H9 (cell line): ENCODE measurements at regions not wholly inside any gene's neighbourhood (a gene's known extent, or its start where the extent isn't known, plus 50 kb on each side); places are given as distances from the start of the nearest gene placed in this dataset.

Source experiments
- DNase-seq: peaks from one replicate; pipeline ENCODE4 v3.0.0-alpha.2; 2017
- H2AFZ ChIP-seq: one replicate; pipeline ENCODE4 v1.6.1; 2013; ENCODE audit warnings: mild to moderate bottlenecking, low read length, control low read depth, moderate library complexity
- H2AK5ac ChIP-seq: 2 replicates; pipeline ENCODE4 v1.6.1; 2013; ENCODE audit warnings: low read length, control low read depth, mixed read lengths; ENCODE audit not compliant: insufficient read length
- H2BK120ac ChIP-seq: one replicate; pipeline ENCODE4 v1.6.1; 2013; ENCODE audit warnings: low read depth, mild to moderate bottlenecking, low read length, control low read depth, inconsistent platforms; ENCODE audit not compliant: poor library complexity, severe bottlenecking
- H2BK12ac ChIP-seq: 2 replicates; pipeline ENCODE4 v1.6.1; 2013; ENCODE audit warnings: low read length, control low read depth, mixed read lengths, low read depth; ENCODE audit not compliant: insufficient read length
- H2BK15ac ChIP-seq: 2 replicates; pipeline ENCODE4 v1.6.1; 2013; ENCODE audit warnings: low read depth, low read length, control low read depth
- H2BK20ac ChIP-seq: one replicate; pipeline ENCODE4 v1.6.1; 2013; ENCODE audit warnings: low read depth, mild to moderate bottlenecking, low read length, control low read depth, inconsistent platforms; ENCODE audit not compliant: poor library complexity, severe bottlenecking
- H2BK5ac ChIP-seq: 2 replicates; pipeline ENCODE4 v1.6.1; 2013; ENCODE audit warnings: low read length, control low read depth, mixed read lengths; ENCODE audit not compliant: insufficient read length
- H3K14ac ChIP-seq: 2 replicates; pipeline ENCODE4 v1.6.1; 2013; ENCODE audit warnings: low read length, control low read depth; ENCODE audit not compliant: insufficient read depth
- H3K18ac ChIP-seq: 2 replicates; pipeline ENCODE4 v1.6.1; 2013; ENCODE audit warnings: low read depth, mild to moderate bottlenecking, mixed read lengths, low read length, control low read depth; ENCODE audit not compliant: insufficient read length
- H3K23ac ChIP-seq: 2 replicates; pipeline ENCODE4 v1.6.1; 2013; ENCODE audit warnings: low read length, control low read depth, mixed read lengths, low read depth; ENCODE audit not compliant: insufficient read length
- H3K23me2 ChIP-seq: 2 replicates; pipeline ENCODE4 v1.6.1; 2013; ENCODE audit warnings: low read depth, mild to moderate bottlenecking, mixed read lengths, low read length, control low read depth; ENCODE audit not compliant: insufficient read length, poor library complexity, severe bottlenecking
- H3K27ac ChIP-seq: 2 replicates; pipeline ENCODE4 v1.5.1; 2013; ENCODE audit warnings: low read length, control low read depth, mixed read lengths, low read depth; ENCODE audit not compliant: insufficient read length
- H3K27me3 ChIP-seq: 2 replicates; pipeline ENCODE4 v1.6.1; 2013; ENCODE audit warnings: low read length, control low read depth, inconsistent platforms; ENCODE audit not compliant: insufficient read depth
- H3K4ac ChIP-seq: 2 replicates; pipeline ENCODE4 v1.6.1; 2013; ENCODE audit warnings: low read depth, mild to moderate bottlenecking, control low read depth, inconsistent platforms, low read length, moderate library complexity
- H3K4me1 ChIP-seq: 2 replicates; pipeline ENCODE4 v1.6.1; 2013; ENCODE audit warnings: low read length, control low read depth, inconsistent platforms; ENCODE audit not compliant: insufficient read depth
- H3K4me2 ChIP-seq: 2 replicates; pipeline ENCODE4 v1.6.1; 2013; ENCODE audit warnings: low read length, control low read depth, mixed read lengths; ENCODE audit not compliant: insufficient read length, insufficient read depth
- H3K56ac ChIP-seq: 2 replicates; pipeline ENCODE4 v1.6.1; 2013; ENCODE audit warnings: low read depth, mild to moderate bottlenecking, mixed read lengths, low read length, control low read depth; ENCODE audit not compliant: insufficient read length
- H3K79me1 ChIP-seq: 2 replicates; pipeline ENCODE4 v1.6.1; 2013; ENCODE audit warnings: low read depth, mild to moderate bottlenecking, moderate library complexity, low read length, control low read depth, inconsistent platforms; ENCODE audit not compliant: insufficient read depth, poor library complexity, severe bottlenecking
- H3K79me2 ChIP-seq: 2 replicates; pipeline ENCODE4 v1.6.1; 2013; ENCODE audit warnings: low read length, control low read depth, inconsistent platforms; ENCODE audit not compliant: insufficient read depth
- H3K9ac ChIP-seq: 2 replicates; pipeline ENCODE4 v1.6.1; 2013; ENCODE audit warnings: low read length, control low read depth, mixed read lengths; ENCODE audit not compliant: insufficient read length; ENCODE audit errors: extremely low read depth
- H3K9me3 ChIP-seq: one replicate; pipeline ENCODE4 v1.6.1; 2013; ENCODE audit warnings: low read depth, low read length, inconsistent platforms; ENCODE audit not compliant: control insufficient read depth
- H3T11ph ChIP-seq: one replicate; pipeline ENCODE4 v1.6.1; 2013; ENCODE audit warnings: mild to moderate bottlenecking, low read length, control low read depth, inconsistent platforms
- H4K20me1 ChIP-seq: one replicate; pipeline ENCODE4 v1.6.1; 2013; ENCODE audit not compliant: control insufficient read depth, insufficient read length, insufficient read depth
- H4K5ac ChIP-seq: 2 replicates; pipeline ENCODE4 v1.6.1; 2013; ENCODE audit warnings: low read depth, mild to moderate bottlenecking, mixed read lengths, low read length, control low read depth; ENCODE audit not compliant: insufficient read length
- H4K8ac ChIP-seq: replicated peaks from 2 replicates; pipeline ENCODE4 v1.6.1; 2013; ENCODE audit warnings: low read length, control low read depth, mixed read lengths, low read depth; ENCODE audit not compliant: insufficient read length
- H4K91ac ChIP-seq: 2 replicates; pipeline ENCODE4 v1.6.1; 2013; ENCODE audit warnings: low read depth, mild to moderate bottlenecking, moderate library complexity, mixed read lengths, low read length, control low read depth; ENCODE audit not compliant: insufficient read length
- H3K27ac Mint-ChIP-seq, 3 experiments: 2 replicates in 2 of 3; 3 replicates in 1 of 3; pipeline ENCODE4 v1.8.0; 2020 to 2021; ENCODE audit warnings: mixed read lengths in 3 of 3, mild to moderate bottlenecking in 1 of 3, moderate library complexity in 1 of 3
- H3K27me3 Mint-ChIP-seq: 2 replicates; pipeline ENCODE4 v1.8.0; 2021; ENCODE audit warnings: low read depth, mild to moderate bottlenecking, moderate library complexity, mixed read lengths
- H3K36me3 Mint-ChIP-seq, 3 experiments: 2 replicates in 2 of 3; 3 replicates in 1 of 3; pipeline ENCODE4 v1.8.0; 2020 to 2021; ENCODE audit warnings: low read depth in 3 of 3, mixed read lengths in 3 of 3; ENCODE audit not compliant: insufficient read depth in 1 of 3
- H3K4me1 Mint-ChIP-seq, 2 experiments: 2 replicates each; pipeline ENCODE4 v1.8.0; 2020; ENCODE audit warnings: mixed read lengths in 2 of 2
- H3K4me3 Mint-ChIP-seq, 2 experiments: 2 replicates in 1 of 2; 3 replicates in 1 of 2; pipeline ENCODE4 v1.8.0; 2020 to 2021; ENCODE audit warnings: mild to moderate bottlenecking in 2 of 2, mixed read lengths in 2 of 2, moderate library complexity in 1 of 2
- H3K9me3 Mint-ChIP-seq, 2 experiments: 2 replicates in 1 of 2; 3 replicates in 1 of 2; pipeline ENCODE4 v1.8.0; 2020; ENCODE audit warnings: mild to moderate bottlenecking in 2 of 2, mixed read lengths in 2 of 2, moderate library complexity in 1 of 2
- WGBS: extraction: QIAGEN DNeasy Blood & Tissue Kit; methylation state at CpG from one replicate; pipeline ENCODE4 v1.1.7; 2013; ENCODE audit warnings: missing lambda C conversion rate, low lambda C conversion rate, mixed read lengths; ENCODE audit not compliant: insufficient read length; ENCODE audit errors: extremely low coverage; 5-methylcytosine and 5-hydroxymethylcytosine counted together
- TF ChIP-seq, protein P1 (sequence below): fragments of 200-600 bp; sonication (generic); conservative IDR thresholded peaks from 3 replicates; pipeline ENCODE4 v1.8.0; 2021; ENCODE audit warnings: antibody characterized with exemption, mild to moderate bottlenecking

DNA sequence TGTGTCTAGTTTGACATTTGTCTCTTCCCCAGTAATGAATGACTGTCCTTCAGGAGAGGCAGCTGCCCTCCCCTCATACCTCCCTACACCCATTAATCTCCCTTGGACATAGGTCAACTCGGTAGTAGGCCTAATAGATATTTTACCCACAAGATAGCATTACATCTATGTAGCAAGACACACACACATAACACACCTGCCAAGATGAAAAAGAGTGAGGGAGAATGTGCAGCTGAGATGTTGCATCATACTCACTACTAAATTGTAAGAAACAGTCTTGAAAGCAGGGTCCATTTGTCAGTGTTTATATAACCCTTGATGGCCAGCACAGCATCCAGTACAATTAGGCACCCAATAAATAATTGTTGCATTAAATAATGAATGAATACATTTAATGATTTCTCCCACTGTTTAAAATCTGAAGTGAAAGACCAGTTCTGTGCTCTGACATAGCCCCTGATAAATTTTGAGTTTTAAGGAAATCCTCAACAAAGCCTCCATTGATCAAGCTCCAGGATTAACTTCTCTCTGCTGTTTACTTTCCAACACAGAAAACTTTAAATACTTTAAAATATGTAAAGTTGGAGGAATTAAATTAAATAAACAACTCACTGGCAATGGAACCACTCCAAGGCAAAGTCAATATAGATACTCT, 440.8 kb upstream of the RASGEF1B start:
- H3K4ac ChIP-seq: no peak overlapping the region
- peaks cover 8 to 13% of the 10 kb centered on the region in 2 experiments for H3K4me1 Mint-ChIP-seq
- no peak overlapping the region for H4K5ac ChIP-seq
- H3K9ac ChIP-seq: no peak overlapping the region
- DNase-seq: no peak
- H3K4me3 Mint-ChIP-seq: no peak overlapping the region
- H4K91ac ChIP-seq: no peak overlapping the region
- H2BK12ac ChIP-seq: no peak overlapping the region
- H3K14ac ChIP-seq: no peak overlapping the region
- no peak overlapping the region for H2AK5ac ChIP-seq
- H3K27ac ChIP-seq: no peak overlapping the region
- H2AFZ ChIP-seq: no peak overlapping the region
- H2BK5ac ChIP-seq: no peak overlapping the region
- TF ChIP-seq, protein P1, sequence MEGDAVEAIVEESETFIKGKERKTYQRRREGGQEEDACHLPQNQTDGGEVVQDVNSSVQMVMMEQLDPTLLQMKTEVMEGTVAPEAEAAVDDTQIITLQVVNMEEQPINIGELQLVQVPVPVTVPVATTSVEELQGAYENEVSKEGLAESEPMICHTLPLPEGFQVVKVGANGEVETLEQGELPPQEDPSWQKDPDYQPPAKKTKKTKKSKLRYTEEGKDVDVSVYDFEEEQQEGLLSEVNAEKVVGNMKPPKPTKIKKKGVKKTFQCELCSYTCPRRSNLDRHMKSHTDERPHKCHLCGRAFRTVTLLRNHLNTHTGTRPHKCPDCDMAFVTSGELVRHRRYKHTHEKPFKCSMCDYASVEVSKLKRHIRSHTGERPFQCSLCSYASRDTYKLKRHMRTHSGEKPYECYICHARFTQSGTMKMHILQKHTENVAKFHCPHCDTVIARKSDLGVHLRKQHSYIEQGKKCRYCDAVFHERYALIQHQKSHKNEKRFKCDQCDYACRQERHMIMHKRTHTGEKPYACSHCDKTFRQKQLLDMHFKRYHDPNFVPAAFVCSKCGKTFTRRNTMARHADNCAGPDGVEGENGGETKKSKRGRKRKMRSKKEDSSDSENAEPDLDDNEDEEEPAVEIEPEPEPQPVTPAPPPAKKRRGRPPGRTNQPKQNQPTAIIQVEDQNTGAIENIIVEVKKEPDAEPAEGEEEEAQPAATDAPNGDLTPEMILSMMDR: no peak
- no peak overlapping the region for H2BK15ac ChIP-seq
- H3K36me3 Mint-ChIP-seq: no peaks in the 10 kb centered on the region
- H3K27me3 Mint-ChIP-seq: peaks cover 2% of the 10 kb centered on the region; the same call in 1 of the 2 replicates
- no peaks in the 10 kb centered on the region for H3K23me2 ChIP-seq
- no peaks in the 10 kb centered on the region for H3K9me3 Mint-ChIP-seq
- H3T11ph ChIP-seq: no peak overlapping the region
- no peak overlapping the region for H3K23ac ChIP-seq
- H3K27me3 ChIP-seq: no peaks in the 10 kb centered on the region
- H4K8ac ChIP-seq: no peak overlapping the region
- H2BK20ac ChIP-seq: no peak overlapping the region
- H3K4me2 ChIP-seq: no peak overlapping the region
- H4K20me1 ChIP-seq: no peaks in the 10 kb centered on the region
- no peak overlapping the region for H3K56ac ChIP-seq
- no peaks in the 10 kb centered on the region for H3K4me1 ChIP-seq
- no peak overlapping the region for H3K18ac ChIP-seq
- H3K79me2 ChIP-seq: no peaks in the 10 kb centered on the region
- H3K9me3 ChIP-seq: no peaks in the 10 kb centered on the region
- no CpG with 5 or more reads among the region's 1 CpG for WGBS
- H2BK120ac ChIP-seq: no peak overlapping the region
- H3K79me1 ChIP-seq: no peaks in the 10 kb centered on the region
- H3K27ac Mint-ChIP-seq: no peak overlapping the region; a peak in 1 of 7 replicates
